Mesodermal cell (in vitro differentiated cells): ENCODE measurements at regions not wholly inside any gene's neighbourhood (a gene's known extent, or its start where the extent isn't known, plus 50 kb on each side); places are given as distances from the start of the nearest gene placed in this dataset.
"Not testable (repeated sequence)": the region's sequence is repeated elsewhere in the genome, so short reads cannot be mapped to it uniquely, and the experiment has no call there.

ENCODE experiments used
- H3K27ac ChIP-seq: 2 replicates; pipeline ENCODE4 v1.7.0; 2013; ENCODE audit warnings: mild to moderate bottlenecking, low read depth, low read length, moderate library complexity; ENCODE audit not compliant: severe bottlenecking
- H3K36me3 ChIP-seq: 2 replicates; pipeline ENCODE4 v1.7.1; 2013; ENCODE audit warnings: mild to moderate bottlenecking, low read length, moderate library complexity; ENCODE audit not compliant: control insufficient read depth, insufficient read depth
- H3K4me1 ChIP-seq: one replicate; pipeline ENCODE4 v1.7.1; 2013; ENCODE audit warnings: mild to moderate bottlenecking, low read length; ENCODE audit not compliant: insufficient read depth, control insufficient read depth, poor library complexity, severe bottlenecking
- H3K4me3 ChIP-seq: 2 replicates; pipeline ENCODE4 v1.7.0; 2013; ENCODE audit warnings: low read length, control low read depth, mild to moderate bottlenecking; ENCODE audit not compliant: insufficient read depth, poor library complexity, severe bottlenecking; ENCODE audit errors: extremely low read depth
- H3K9me3 ChIP-seq: 2 replicates; pipeline ENCODE4 v1.7.1; 2013; ENCODE audit warnings: mild to moderate bottlenecking, low read length, moderate library complexity; ENCODE audit not compliant: control insufficient read depth
- WGBS, 2 experiments: methylation state at CpG; one replicate each; pipeline ENCODE4 v1.1.5; 2013; ENCODE audit warnings: missing lambda C conversion rate in 2 of 2; ENCODE audit not compliant: insufficient coverage in 2 of 2; 5-methylcytosine and 5-hydroxymethylcytosine counted together

DNA sequence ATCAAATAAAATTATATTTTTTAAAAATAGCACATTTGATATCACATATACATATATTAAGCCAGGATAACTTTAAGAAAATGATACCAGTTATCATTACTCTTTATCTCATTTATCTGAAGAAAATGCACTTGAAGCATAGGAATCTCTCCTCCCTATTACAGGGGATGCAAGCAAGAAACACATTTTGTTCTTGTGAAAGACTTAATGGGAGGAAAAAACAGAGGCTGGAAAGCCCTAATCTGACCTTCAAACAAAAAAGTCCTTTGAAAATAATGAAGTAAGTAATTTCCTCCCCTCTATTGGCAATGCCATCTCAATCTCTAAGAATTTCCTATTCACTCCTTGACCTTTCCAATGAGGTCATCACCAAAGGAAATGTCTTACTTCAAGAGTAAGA is 1012.6 kb upstream of the ADAMTS5 start:
- H3K36me3 ChIP-seq, H3K4me3 ChIP-seq, H3K4me1 ChIP-seq, H3K9me3 ChIP-seq: not testable (repeated sequence)
- H3K27ac ChIP-seq: peak overlapping the region; percentile 3

GRCh38 chr21:27975514-27975913 is 1008.6 kb upstream of the ADAMTS5 start:
- Histone ChIP-seq H3K4me3 (no peak overlapping the region), H3K36me3 (no peaks in the 10 kb centered on the region), H3K9me3 (no peaks in the 10 kb centered on the region), H3K27ac (no peak overlapping the region), H3K4me1 (no peaks in the 10 kb centered on the region)
- 78% methylated on average over 1 of the region's 2 CpGs; no CpG with 5 or more reads in 1 of the 2 experiments for whole genome bisulfite sequencing, 2 experiments

DNA sequence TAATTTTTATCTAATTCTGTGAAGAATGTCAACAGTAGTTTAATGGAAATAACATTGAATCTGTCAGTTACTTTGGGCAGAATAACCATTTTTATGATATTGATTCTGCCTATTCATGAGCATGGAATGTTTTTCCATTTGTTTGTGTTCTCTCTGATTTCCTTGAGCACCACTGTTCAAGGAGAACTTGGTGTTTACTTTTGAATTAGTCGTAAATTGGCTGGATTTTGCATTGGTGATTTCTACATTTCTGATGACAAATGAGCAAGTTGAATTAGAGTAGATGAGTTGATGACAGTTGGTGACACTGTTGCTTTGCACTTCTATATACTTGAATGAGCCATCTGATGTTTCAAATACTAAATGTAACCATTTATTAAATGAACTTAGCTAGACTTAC is 1007.3 kb upstream of the ADAMTS5 start:
- H3K36me3 ChIP-seq, H3K4me3 ChIP-seq, H3K27ac ChIP-seq, H3K4me1 ChIP-seq, H3K9me3 ChIP-seq: not testable (repeated sequence)
- 100% methylated on average over 1 of the region's 1 CpG; no CpG with 5 or more reads in 1 of the 2 experiments for WGBS, 2 experiments

DNA sequence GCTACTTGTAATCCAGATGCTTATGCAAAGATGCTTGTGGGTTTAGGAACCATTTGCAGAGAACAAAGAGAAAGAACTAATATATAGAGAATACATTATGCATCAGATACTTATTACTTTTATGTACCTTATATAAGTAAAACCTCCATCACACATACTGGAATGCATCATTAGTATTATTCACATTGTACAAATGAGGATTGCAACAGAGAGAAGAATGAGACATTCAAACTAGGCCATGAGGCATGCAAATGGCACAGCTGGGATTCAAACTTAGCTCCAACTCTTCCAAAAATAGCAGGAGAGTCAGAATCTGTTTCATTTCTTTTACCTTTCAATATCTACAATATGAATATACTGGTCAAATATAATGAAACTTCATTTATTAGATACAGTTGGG is 1001.4 kb upstream of the ADAMTS5 start:
- not testable (repeated sequence) for H3K4me1 ChIP-seq, H3K27ac ChIP-seq, H3K36me3 ChIP-seq, H3K9me3 ChIP-seq, H3K4me3 ChIP-seq

DNA sequence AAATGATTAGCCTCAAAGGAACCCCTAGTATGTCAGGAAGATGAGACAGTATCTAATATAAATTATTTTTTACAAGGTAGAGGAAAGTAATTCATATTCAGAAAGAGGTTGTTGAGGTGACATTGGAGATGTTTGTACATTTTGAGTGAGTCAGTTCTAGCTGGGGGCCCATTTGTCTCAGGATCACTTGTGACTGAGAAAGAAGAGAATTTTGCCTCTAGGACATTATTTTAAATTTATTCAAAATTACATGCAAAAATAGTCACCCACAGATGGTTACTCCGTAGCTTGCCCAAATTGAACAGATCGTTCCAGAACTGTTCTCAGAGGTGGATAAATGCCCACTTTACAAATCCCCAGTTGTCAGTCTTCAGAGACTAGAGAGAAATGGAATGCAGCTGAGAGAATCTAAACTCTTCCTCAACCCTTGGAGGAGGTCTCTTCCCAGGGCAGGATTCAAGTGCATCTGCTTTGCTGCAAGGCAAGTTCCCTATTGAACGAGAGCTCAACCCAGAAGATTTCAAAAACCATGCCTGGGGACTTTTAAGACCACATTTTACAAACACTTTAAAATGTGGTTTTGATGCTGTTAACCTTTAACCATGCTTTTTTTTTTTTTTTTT is 987.8 kb upstream of the ADAMTS5 start:
- WGBS, 2 experiments: 84% methylated on average over 2 of the region's 3 CpGs; no CpG with 5 or more reads in 1 of the 2 experiments
- Histone ChIP-seq H3K9me3 (no peaks in the 10 kb centered on the region), H3K27ac (no peak overlapping the region), H3K4me3 (no peak overlapping the region), H3K4me1 (no peaks in the 10 kb centered on the region), H3K36me3 (no peaks in the 10 kb centered on the region)

DNA sequence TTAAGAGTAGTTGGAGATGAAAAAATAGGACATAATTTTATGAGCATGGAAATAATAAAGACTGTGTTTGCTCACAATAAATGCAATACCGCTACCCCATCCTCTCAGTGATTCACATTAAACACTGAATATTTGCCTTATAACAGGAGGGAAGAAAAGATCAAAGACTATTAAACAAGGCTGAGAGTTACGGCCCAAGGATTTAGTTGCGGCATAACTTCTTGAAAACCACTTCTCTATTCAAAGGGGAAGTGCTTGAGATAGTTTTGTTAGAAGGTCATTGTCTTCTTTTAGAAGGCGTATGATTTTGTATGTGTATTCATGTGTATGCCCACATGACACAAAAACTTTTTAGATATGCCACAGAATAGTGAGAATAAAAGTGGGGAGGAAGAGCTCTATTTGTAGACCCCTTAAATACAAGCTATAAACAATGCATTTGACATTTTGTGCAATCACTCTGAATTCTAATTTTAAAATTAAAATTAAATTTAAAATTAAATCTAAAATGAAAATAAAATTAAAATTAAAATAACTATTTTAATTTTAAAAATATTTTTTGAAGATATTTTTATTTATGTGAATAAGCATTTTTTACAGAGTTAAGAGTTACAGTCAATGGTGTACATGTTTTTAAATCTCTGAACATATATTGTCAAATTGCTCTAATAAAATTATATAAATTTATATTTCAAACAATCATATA is 986.6 kb upstream of the ADAMTS5 start:
- Histone ChIP-seq H3K27ac (no peak overlapping the region), H3K9me3 (no peaks in the 10 kb centered on the region), H3K4me1 (no peaks in the 10 kb centered on the region), H3K36me3 (no peaks in the 10 kb centered on the region), H3K4me3 (no peak overlapping the region)
- 80% methylated on average over 2 of the region's 4 CpGs; no CpG with 5 or more reads in 1 of the 2 experiments for WGBS, 2 experiments

GRCh38 chr21:27949093-27949492 is 982.2 kb upstream of the ADAMTS5 start:
- not testable (repeated sequence) for H3K4me3 ChIP-seq
- 94 to 98% methylated on average over 5 of the region's 5 CpGs for WGBS, 2 experiments

DNA sequence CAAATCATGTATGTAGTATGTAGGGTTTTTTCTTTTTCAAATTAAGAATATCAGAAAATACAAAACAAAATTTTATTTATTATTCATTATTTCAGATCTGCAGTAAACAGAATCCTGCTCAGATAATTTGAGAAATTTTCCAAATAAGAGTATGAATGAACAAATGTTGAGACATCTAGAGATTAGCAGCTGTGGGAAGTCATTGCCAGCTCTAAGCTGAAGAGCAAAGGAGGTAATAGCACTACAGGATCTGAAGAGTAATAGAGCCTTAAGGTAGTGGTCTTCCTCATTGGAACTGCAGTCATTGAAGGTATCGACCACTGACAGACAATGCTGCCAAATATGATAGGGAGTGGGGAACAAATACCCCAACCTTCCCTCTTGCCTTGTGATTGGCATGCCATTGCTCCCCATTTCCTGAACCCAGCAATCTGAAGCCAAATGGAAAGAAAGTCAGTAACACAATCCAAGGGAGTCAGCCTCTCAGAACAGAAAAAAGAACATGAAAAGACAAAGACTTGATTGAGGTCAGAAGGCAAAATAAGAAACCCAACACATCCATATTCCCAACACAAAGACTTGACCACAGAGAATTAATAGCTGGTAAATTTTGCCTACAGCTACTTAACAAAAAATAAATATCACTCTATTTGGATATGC is 963.4 kb upstream of the ADAMTS5 start:
- H3K4me1 ChIP-seq, H3K9me3 ChIP-seq: not testable (repeated sequence)
- WGBS, 2 experiments: no CpG with 5 or more reads among the region's 1 CpG

More at GRCh38 chr21:27949093-27949492, 982.2 kb upstream of the ADAMTS5 start:
- H3K36me3 ChIP-seq, H3K4me1 ChIP-seq, H3K27ac ChIP-seq, H3K9me3 ChIP-seq: not testable (repeated sequence)

DNA sequence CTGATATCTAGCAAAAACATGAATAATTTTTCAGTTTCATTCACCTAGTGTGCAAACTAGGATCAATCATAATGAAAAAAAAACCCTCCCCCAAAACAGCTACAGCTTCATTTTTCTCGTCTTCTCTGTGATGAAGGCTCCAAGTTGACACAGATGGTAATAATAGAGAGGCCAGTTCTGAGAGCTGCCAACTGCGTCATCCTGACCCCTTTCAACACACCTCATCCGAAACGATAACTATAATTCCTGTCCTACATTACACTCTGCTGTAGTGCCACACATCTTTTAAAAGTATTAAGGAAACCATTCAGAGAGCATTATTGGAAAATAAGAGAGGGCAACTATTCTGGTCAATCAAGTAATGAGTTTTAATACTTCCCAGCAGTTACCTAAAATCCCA is 962.3 kb upstream of the ADAMTS5 start:
- 92% methylated on average over 2 of the region's 4 CpGs; no CpG with 5 or more reads in 1 of the 2 experiments for WGBS, 2 experiments
- not testable (repeated sequence) for H3K4me3 ChIP-seq

More for the DNA sequence above, 963.4 kb upstream of the ADAMTS5 start:
- H3K4me3 ChIP-seq, H3K27ac ChIP-seq, H3K36me3 ChIP-seq: not testable (repeated sequence)

GRCh38 chr21:27928534-27929115 is 961.7 kb upstream of the ADAMTS5 start:
- no CpG with 5 or more reads among the region's 3 CpGs for WGBS, 2 experiments
- not testable (repeated sequence) for H3K9me3 ChIP-seq, H3K4me1 ChIP-seq, H3K4me3 ChIP-seq, H3K27ac ChIP-seq, H3K36me3 ChIP-seq

More for the DNA sequence above, 962.3 kb upstream of the ADAMTS5 start:
- H3K27ac ChIP-seq, H3K4me1 ChIP-seq, H3K36me3 ChIP-seq, H3K9me3 ChIP-seq: not testable (repeated sequence)

DNA sequence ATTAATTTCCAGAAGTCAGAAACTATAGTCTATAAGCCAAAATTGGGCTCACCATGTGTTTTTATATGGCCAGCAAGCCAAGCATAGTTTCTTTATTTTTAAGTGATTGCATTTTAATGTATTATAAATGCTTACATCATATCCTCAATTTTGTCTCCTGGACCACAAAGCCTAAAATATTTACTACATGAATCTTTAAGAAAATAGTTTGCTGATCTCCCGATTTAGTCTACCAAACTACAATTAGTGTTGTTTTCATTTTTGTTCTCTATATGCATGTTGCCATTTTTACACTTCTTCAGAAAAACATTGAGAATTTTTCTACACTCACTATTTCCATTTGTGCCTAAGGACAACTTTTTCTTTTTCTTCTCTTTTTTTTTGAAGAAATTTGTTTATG is 954.5 kb upstream of the ADAMTS5 start:
- H3K27ac ChIP-seq, H3K4me1 ChIP-seq, H3K9me3 ChIP-seq, H3K4me3 ChIP-seq, H3K36me3 ChIP-seq: not testable (repeated sequence)
- no CpG with 5 or more reads among the region's 1 CpG for WGBS, 2 experiments
